WERI-Rb-1 (cell line): ENCODE measurements at regions not wholly inside any gene's neighbourhood (a gene's known extent, or its start where the extent isn't known, plus 50 kb on each side); places are given as distances from the start of the nearest gene placed in this dataset.

Experiments
- DNase-seq: peaks from one replicate; pipeline ENCODE4 v3.0.0-alpha.2; 2020
- H3K27ac ChIP-seq: fragments of 250-450 bp; sonication (Bioruptor Pico); 2 replicates; pipeline ENCODE4 v1.5.1; 2020; ENCODE audit warnings: mild to moderate bottlenecking, moderate library complexity
- H3K27me3 ChIP-seq: fragments of 250-450 bp; sonication (Bioruptor Pico); 2 replicates; pipeline ENCODE4 v1.5.1; 2021; ENCODE audit warnings: mild to moderate bottlenecking, low read depth, moderate library complexity; ENCODE audit not compliant: insufficient read depth, severe bottlenecking
- H3K36me3 ChIP-seq: fragments of 250-450 bp; sonication (Bioruptor Pico); 2 replicates; pipeline ENCODE4 v1.5.1; 2020; ENCODE audit warnings: mild to moderate bottlenecking, moderate library complexity
- H3K4me3 ChIP-seq: 2 replicates; pipeline ENCODE4 v1.5.1; 2011; ENCODE audit warnings: low read depth, mild to moderate bottlenecking, control low read depth, low read length
- H3K9me3 ChIP-seq: fragments of 250-450 bp; sonication (Bioruptor Pico); 2 replicates; pipeline ENCODE4 v1.5.1; 2021; ENCODE audit warnings: mild to moderate bottlenecking, moderate library complexity; ENCODE audit not compliant: severe bottlenecking
- TF ChIP-seq, protein P1 (sequence below): IDR thresholded peaks from 2 replicates; pipeline ENCODE4 v1.5.1; 2011; ENCODE audit warnings: low read depth, mild to moderate bottlenecking, control low read depth, inconsistent platforms, low read length

DNA sequence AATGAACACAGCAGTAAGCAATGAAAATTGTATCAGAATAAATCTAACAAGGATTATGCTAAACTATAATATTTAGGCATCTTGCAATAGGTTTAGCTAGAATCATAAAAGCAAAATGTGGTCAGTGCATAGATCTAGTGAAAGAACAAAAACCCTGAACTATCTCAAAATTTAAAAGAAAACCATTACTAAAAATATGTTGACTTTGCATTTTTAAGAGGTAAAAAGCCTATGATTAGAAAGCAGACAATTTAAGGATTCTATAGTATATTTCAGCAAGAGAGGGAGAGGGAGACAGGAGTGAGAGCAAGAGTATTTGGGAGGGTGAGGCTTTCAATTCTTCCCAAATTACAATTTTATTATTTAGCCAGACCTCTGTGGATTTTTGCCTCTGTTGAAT is 219.4 kb downstream of the TTLL7 start:
- TF ChIP-seq, protein P1, sequence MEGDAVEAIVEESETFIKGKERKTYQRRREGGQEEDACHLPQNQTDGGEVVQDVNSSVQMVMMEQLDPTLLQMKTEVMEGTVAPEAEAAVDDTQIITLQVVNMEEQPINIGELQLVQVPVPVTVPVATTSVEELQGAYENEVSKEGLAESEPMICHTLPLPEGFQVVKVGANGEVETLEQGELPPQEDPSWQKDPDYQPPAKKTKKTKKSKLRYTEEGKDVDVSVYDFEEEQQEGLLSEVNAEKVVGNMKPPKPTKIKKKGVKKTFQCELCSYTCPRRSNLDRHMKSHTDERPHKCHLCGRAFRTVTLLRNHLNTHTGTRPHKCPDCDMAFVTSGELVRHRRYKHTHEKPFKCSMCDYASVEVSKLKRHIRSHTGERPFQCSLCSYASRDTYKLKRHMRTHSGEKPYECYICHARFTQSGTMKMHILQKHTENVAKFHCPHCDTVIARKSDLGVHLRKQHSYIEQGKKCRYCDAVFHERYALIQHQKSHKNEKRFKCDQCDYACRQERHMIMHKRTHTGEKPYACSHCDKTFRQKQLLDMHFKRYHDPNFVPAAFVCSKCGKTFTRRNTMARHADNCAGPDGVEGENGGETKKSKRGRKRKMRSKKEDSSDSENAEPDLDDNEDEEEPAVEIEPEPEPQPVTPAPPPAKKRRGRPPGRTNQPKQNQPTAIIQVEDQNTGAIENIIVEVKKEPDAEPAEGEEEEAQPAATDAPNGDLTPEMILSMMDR = no peak

DNA sequence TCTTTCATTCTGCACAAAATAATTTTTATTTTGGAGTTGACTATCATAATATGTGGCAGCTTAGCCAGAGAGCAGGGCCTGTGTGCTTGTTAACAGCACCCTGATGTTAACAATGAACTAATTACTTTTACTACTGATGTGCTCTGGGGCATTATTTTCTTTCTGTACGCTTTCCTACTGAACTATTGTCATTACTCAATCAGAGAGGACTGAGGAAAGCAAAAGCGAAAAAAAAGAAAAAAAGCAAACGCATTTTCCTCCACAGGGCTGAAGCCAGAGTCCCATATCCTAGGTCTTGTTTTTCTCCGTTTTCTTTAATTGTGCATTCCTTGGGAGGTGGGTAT is 221.2 kb downstream of the TTLL7 start:
- Histone ChIP-seq H3K9me3 (no peaks in the 10 kb centered on the region), H3K27me3 (no peaks in the 10 kb centered on the region), H3K27ac (no peak overlapping the region), H3K4me3 (no peak overlapping the region), H3K36me3 (no peaks in the 10 kb centered on the region)
- TF ChIP-seq, protein P1 = no peak
- DNase-seq = no peak

More for the DNA sequence above, 219.4 kb downstream of the TTLL7 start:
- Histone ChIP-seq H3K27me3 (no peaks in the 10 kb centered on the region), H3K9me3 (no peaks in the 10 kb centered on the region), H3K4me3 (no peak overlapping the region), H3K27ac (no peak overlapping the region), H3K36me3 (no peaks in the 10 kb centered on the region)
- DNase-seq = no peak

DNA sequence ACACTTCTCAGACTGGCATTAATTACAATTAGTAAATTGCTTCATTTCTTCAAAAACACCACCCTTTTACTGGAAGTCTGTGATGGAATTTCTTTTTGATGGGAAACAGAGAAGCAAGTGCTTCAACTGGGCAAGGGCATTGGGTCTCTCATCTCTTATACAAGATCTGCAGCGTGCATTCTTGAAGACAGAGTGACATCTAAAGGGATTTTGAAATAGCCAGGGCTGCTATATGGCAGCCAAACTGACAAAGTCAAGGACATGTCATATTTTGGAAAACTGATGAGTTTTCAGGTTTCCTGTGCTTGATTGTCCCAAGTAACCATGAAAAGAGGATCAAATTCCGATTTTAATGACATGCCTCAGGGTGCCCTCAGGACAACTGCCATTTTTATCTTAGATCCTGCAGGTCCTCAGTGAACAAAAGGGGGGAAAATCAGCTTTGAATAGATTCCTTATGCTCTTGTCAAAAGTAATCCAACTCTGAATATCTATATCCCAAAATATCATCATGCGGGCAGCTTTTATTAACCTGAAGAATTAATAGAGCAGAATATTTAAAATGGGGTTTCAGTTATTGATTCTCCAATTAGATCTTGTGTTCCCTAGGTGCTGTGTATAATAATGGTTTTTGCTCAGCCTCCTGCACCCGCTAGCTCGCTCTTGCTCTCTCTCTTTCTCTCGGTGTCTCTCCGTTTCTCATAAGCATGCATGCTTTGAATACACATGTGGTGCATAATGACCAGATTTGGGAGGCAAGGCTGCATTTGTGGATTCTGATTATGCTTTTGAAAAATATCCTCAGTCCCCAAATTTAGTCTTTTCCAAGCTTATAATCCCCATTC is 221.8 kb downstream of the TTLL7 start:
- no peak for DNase-seq
- Histone ChIP-seq H3K9me3 (no peaks in the 10 kb centered on the region), H3K27me3 (no peaks in the 10 kb centered on the region), H3K4me3 (no peak overlapping the region), H3K27ac (no peak overlapping the region), H3K36me3 (no peaks in the 10 kb centered on the region)
- TF ChIP-seq, protein P1 = no peak

DNA sequence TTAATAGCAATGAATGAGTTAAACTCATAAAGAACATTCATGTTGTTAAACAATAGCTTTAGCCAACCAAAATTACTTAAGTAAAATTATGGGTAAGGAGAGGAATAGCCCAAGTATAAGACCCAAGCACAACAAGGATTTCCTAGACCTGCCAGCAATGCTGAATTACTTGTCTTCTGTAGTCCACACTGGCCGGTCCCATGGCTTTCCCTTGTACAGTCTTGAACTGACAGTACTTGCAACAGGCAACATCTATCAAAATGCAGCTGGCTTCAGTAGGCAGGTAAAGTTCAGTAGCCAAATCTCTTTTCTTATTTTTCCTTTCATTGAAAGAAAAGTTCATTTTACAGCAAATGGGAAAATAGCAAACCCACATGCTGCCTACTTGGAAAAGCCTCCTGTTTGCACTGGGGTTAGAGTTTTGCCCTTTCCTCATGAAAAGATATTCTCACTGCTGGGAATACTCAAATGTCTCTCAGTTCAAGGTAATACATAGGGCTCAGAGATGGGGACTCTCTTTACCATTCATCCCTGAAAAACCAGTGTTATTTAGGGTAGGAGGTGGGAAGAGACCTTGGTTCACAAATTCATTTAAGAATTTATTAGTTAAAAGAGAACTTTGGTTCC is 222.8 kb downstream of the TTLL7 start:
- H3K4me3 ChIP-seq = no peak overlapping the region
- no peak overlapping the region for H3K27ac ChIP-seq
- no peaks in the 10 kb centered on the region for H3K36me3 ChIP-seq
- no peaks in the 10 kb centered on the region for H3K27me3 ChIP-seq
- no peaks in the 10 kb centered on the region for H3K9me3 ChIP-seq
- TF ChIP-seq, protein P1 = no peak
- no peak for DNase-seq

DNA sequence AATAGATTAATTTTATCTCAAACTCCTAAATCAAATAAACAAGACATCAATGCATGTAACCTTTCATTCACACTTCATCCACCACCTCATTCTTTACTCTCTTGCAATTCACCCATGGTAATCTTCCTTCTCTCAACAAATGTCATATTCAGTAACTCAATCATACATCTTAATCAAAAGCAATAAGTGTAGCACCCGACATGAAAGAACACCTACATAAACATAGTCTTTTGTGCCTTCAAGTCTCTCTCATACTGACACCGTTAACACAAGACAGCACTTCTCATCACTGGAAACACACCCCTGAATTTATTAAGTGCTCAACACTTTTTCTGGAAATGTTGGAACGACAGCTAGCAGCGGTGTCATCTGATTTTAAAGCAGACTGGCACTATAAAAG is 225.9 kb downstream of the TTLL7 start:
- DNase-seq = no peak
- TF ChIP-seq, protein P1 = no peak
- Histone ChIP-seq H3K4me3 (no peak overlapping the region), H3K27me3 (no peaks in the 10 kb centered on the region), H3K9me3 (no peaks in the 10 kb centered on the region), H3K27ac (no peak overlapping the region), H3K36me3 (no peaks in the 10 kb centered on the region)

DNA sequence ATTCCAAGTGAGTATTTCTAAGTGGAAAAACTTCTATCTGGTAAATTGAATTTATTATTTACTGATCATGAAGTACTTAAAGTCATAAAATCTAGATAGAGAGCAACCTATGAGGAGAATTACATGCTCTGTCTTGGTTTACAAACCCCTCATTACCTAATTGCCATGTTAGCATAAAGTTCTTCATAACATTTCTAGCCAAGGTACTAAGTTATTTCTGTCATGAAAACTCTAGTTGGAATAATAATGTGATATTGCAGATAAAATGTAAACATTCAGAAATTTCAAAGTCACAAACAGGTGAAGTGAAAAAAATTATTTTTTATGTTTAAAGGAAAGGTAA is 228.6 kb downstream of the TTLL7 start:
- Histone ChIP-seq H3K27ac (no peak overlapping the region), H3K27me3 (no peaks in the 10 kb centered on the region), H3K4me3 (no peak overlapping the region), H3K9me3 (no peaks in the 10 kb centered on the region), H3K36me3 (no peaks in the 10 kb centered on the region)
- DNase-seq = no peak
- TF ChIP-seq, protein P1 = no peak
